OCI-LY7 (cell line): ENCODE measurements at regions not wholly inside any gene's neighbourhood (a gene's known extent, or its start where the extent isn't known, plus 50 kb on each side); places are given as distances from the start of the nearest gene placed in this dataset.

Experiments used
- EZH2phosphoT487 ChIP-seq: fragments of 200-600 bp; sonication (generic); IDR thresholded peaks from 2 replicates; pipeline ENCODE4 v1.6.1; 2018; ENCODE audit warnings: low read depth, borderline replicate concordance, mild to moderate bottlenecking, mixed run types, antibody characterized with exemption, low read length, moderate library complexity, mixed read lengths
- TF ChIP-seq, protein P1 (sequence below): fragments of 200-600 bp; sonication (generic); conservative IDR thresholded peaks from 2 replicates; pipeline ENCODE4 v1.5.1; 2014; ENCODE audit warnings: mild to moderate bottlenecking, antibody characterized with exemption, low read length, moderate library complexity, mixed read lengths

DNA sequence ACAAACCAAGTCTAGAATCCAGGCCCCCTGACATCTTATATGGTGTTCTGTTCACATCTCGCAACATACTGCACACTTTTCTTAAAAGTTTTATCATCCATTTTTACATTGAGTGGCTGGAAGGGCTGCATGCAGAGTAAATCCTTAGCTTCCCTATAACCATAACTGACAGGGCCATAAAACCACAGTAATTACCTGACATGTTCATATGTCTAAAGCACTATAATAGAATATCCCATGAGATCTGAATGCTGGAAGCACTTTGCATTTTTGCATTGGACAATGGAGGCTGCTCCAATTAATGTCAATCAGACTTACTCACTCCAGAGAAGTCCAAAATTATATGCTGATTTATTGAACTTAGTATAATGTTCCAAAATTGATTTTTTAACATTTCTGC lies 86.6 kb upstream of the HES1 start:
- TF ChIP-seq, protein P1, sequence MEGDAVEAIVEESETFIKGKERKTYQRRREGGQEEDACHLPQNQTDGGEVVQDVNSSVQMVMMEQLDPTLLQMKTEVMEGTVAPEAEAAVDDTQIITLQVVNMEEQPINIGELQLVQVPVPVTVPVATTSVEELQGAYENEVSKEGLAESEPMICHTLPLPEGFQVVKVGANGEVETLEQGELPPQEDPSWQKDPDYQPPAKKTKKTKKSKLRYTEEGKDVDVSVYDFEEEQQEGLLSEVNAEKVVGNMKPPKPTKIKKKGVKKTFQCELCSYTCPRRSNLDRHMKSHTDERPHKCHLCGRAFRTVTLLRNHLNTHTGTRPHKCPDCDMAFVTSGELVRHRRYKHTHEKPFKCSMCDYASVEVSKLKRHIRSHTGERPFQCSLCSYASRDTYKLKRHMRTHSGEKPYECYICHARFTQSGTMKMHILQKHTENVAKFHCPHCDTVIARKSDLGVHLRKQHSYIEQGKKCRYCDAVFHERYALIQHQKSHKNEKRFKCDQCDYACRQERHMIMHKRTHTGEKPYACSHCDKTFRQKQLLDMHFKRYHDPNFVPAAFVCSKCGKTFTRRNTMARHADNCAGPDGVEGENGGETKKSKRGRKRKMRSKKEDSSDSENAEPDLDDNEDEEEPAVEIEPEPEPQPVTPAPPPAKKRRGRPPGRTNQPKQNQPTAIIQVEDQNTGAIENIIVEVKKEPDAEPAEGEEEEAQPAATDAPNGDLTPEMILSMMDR, result no peak
- TF ChIP-seq EZH2phosphoT487, result no peak
